ENCODE measurements at regions not wholly inside any gene's neighbourhood (a gene's known extent, or its start where the extent isn't known, plus 50 kb on each side); places are given as distances from the start of the nearest gene placed in this dataset.

- TF ChIP-seq, protein P1, sequence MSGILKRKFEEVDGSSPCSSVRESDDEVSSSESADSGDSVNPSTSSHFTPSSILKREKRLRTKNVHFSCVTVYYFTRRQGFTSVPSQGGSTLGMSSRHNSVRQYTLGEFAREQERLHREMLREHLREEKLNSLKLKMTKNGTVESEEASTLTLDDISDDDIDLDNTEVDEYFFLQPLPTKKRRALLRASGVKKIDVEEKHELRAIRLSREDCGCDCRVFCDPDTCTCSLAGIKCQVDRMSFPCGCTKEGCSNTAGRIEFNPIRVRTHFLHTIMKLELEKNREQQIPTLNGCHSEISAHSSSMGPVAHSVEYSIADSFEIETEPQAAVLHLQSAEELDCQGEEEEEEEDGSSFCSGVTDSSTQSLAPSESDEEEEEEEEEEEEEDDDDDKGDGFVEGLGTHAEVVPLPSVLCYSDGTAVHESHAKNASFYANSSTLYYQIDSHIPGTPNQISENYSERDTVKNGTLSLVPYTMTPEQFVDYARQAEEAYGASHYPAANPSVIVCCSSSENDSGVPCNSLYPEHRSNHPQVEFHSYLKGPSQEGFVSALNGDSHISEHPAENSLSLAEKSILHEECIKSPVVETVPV (CRISPR knock-in tag; IDR thresholded peaks at IDR 0.05): no peak
- no peak for TF ChIP-seq POU6F1 (CRISPR knock-in tag; IDR thresholded peaks at IDR 0.05; ENCODE audit: borderline replicate concordance, low read depth)
- no peak for TF ChIP-seq ZNF8 (CRISPR knock-in tag; IDR thresholded peaks at IDR 0.05)
- TF ChIP-seq, protein P2, sequence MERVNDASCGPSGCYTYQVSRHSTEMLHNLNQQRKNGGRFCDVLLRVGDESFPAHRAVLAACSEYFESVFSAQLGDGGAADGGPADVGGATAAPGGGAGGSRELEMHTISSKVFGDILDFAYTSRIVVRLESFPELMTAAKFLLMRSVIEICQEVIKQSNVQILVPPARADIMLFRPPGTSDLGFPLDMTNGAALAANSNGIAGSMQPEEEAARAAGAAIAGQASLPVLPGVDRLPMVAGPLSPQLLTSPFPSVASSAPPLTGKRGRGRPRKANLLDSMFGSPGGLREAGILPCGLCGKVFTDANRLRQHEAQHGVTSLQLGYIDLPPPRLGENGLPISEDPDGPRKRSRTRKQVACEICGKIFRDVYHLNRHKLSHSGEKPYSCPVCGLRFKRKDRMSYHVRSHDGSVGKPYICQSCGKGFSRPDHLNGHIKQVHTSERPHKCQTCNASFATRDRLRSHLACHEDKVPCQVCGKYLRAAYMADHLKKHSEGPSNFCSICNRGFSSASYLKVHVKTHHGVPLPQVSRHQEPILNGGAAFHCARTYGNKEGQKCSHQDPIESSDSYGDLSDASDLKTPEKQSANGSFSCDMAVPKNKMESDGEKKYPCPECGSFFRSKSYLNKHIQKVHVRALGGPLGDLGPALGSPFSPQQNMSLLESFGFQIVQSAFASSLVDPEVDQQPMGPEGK (CRISPR knock-in tag; IDR thresholded peaks at IDR 0.05; ENCODE audit: borderline replicate concordance): no peak
- TF ChIP-seq ZFP30 (CRISPR knock-in tag; IDR thresholded peaks at IDR 0.05): no peak
- no peak for TF ChIP-seq ARNTL (CRISPR knock-in tag; IDR thresholded peaks at IDR 0.05; ENCODE audit: borderline replicate concordance, low read depth)
- TF ChIP-seq CSDC2 (CRISPR knock-in tag; IDR thresholded peaks at IDR 0.05): no peak
- no peak for TF ChIP-seq PPARA (CRISPR knock-in tag; IDR thresholded peaks at IDR 0.05; ENCODE audit: borderline replicate concordance)
- no peak for TF ChIP-seq GLIS3 (CRISPR knock-in tag; IDR thresholded peaks at IDR 0.05)
- no peak for TF ChIP-seq SNAI2 (CRISPR knock-in tag; IDR thresholded peaks at IDR 0.05)
- TF ChIP-seq ISL1 (CRISPR knock-in tag; IDR thresholded peaks at IDR 0.05): no peak
- ATAC-seq: no peak
Measured at GRCh38 chr4:122679317-122679716, 53.2 kb upstream of the BBS12 start.

- TF ChIP-seq ZNF565 (CRISPR knock-in tag; conservative IDR thresholded peaks at IDR 0.05; ENCODE audit: low read depth) (no peak), ZFP3 (CRISPR knock-in tag; IDR thresholded peaks at IDR 0.05) (no peak), BACH2 (CRISPR knock-in tag; IDR thresholded peaks at IDR 0.05; ENCODE audit: borderline replicate concordance) (no peak), ISL1 (CRISPR knock-in tag; IDR thresholded peaks at IDR 0.05) (no peak), ZNF70 (CRISPR knock-in tag; IDR thresholded peaks at IDR 0.05) (no peak)
- TF ChIP-seq, protein P3, sequence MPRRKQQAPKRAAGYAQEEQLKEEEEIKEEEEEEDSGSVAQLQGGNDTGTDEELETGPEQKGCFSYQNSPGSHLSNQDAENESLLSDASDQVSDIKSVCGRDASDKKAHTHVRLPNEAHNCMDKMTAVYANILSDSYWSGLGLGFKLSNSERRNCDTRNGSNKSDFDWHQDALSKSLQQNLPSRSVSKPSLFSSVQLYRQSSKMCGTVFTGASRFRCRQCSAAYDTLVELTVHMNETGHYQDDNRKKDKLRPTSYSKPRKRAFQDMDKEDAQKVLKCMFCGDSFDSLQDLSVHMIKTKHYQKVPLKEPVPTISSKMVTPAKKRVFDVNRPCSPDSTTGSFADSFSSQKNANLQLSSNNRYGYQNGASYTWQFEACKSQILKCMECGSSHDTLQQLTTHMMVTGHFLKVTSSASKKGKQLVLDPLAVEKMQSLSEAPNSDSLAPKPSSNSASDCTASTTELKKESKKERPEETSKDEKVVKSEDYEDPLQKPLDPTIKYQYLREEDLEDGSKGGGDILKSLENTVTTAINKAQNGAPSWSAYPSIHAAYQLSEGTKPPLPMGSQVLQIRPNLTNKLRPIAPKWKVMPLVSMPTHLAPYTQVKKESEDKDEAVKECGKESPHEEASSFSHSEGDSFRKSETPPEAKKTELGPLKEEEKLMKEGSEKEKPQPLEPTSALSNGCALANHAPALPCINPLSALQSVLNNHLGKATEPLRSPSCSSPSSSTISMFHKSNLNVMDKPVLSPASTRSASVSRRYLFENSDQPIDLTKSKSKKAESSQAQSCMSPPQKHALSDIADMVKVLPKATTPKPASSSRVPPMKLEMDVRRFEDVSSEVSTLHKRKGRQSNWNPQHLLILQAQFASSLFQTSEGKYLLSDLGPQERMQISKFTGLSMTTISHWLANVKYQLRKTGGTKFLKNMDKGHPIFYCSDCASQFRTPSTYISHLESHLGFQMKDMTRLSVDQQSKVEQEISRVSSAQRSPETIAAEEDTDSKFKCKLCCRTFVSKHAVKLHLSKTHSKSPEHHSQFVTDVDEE (CRISPR knock-in tag; IDR thresholded peaks at IDR 0.05): no peak
- no peak for ATAC-seq
Measured at GRCh38 chr4:122679946-122680345, 52.6 kb upstream of the BBS12 start.

GRCh38 chr4:122681568-122681967, 50.9 kb upstream of the BBS12 start:
- TF ChIP-seq POU6F1 (CRISPR knock-in tag; IDR thresholded peaks at IDR 0.05; ENCODE audit: borderline replicate concordance, low read depth) (no peak), ISL1 (CRISPR knock-in tag; IDR thresholded peaks at IDR 0.05) (no peak), BACH2 (CRISPR knock-in tag; IDR thresholded peaks at IDR 0.05; ENCODE audit: borderline replicate concordance) (no peak), ARNTL (CRISPR knock-in tag; IDR thresholded peaks at IDR 0.05; ENCODE audit: borderline replicate concordance, low read depth) (no peak), ZFP30 (CRISPR knock-in tag; IDR thresholded peaks at IDR 0.05) (no peak), CSDC2 (CRISPR knock-in tag; IDR thresholded peaks at IDR 0.05) (no peak), GLIS3 (CRISPR knock-in tag; IDR thresholded peaks at IDR 0.05) (no peak), TCF4 (CRISPR knock-in tag; IDR thresholded peaks at IDR 0.05; ENCODE audit: borderline replicate concordance) (no peak), ZC3H10 (CRISPR knock-in tag; IDR thresholded peaks at IDR 0.05) (no peak)
- TF ChIP-seq, protein P4, sequence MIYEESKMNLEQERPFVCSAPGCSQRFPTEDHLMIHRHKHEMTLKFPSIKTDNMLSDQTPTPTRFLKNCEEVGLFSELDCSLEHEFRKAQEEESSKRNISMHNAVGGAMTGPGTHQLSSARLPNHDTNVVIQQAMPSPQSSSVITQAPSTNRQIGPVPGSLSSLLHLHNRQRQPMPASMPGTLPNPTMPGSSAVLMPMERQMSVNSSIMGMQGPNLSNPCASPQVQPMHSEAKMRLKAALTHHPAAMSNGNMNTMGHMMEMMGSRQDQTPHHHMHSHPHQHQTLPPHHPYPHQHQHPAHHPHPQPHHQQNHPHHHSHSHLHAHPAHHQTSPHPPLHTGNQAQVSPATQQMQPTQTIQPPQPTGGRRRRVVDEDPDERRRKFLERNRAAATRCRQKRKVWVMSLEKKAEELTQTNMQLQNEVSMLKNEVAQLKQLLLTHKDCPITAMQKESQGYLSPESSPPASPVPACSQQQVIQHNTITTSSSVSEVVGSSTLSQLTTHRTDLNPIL (CRISPR knock-in tag; IDR thresholded peaks at IDR 0.05; ENCODE audit: low read depth): no peak
- TF ChIP-seq, protein P1 (CRISPR knock-in tag; IDR thresholded peaks at IDR 0.05): no peak
- no peak for ATAC-seq

Measured in SK-N-SH treated with all-trans-retinoic acid at 6 μM for 48 hours (cell line).